GM12892 (cell line): ENCODE measurements at regions not wholly inside any gene's neighbourhood (a gene's known extent, or its start where the extent isn't known, plus 50 kb on each side); places are given as distances from the start of the nearest gene placed in this dataset.

ENCODE experiments used
- POLR2A ChIP-seq: IDR thresholded peaks from 2 replicates; pipeline ENCODE4 v1.6.1; 2011; ENCODE audit warnings: low read depth, low read length, control low read depth
- POLR2AphosphoS5 ChIP-seq: IDR thresholded peaks from 2 replicates; pipeline ENCODE4 v1.6.1; 2011; ENCODE audit warnings: low read depth, low read length, control low read depth

DNA sequence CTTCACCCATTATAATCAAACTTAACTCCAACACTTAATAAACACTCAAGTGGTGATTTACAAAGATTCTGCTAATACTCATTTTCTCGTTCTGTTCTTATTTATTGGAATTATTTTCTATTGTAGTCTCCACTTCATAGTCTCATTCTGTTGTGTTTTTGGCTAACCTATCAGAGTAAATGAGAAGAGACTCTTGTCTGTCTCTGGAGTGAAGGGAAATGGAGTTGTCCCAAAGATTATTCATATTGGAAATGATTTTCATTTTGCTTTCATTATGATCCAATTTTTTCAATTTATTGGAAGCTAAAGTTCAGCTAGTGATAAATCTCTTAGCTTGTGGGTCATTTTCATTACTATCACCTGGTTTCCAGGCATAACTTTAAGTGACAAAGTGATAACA is 454.9 kb upstream of the JAG1 start:
- TF ChIP-seq POLR2AphosphoS5 (no peak), POLR2A (no peak)
